HEK293 (cell line): ENCODE measurements at regions not wholly inside any gene's neighbourhood (a gene's known extent, or its start where the extent isn't known, plus 50 kb on each side); places are given as distances from the start of the nearest gene placed in this dataset.
"Not testable (repeated sequence)": the region's sequence is repeated elsewhere in the genome, so short reads cannot be mapped to it uniquely, and the experiment has no call there.

Experiments
- CTCF ChIA-PET: fragments of 350-600 bp; formaldehyde crosslinking; extraction: SDS; loops from one replicate; lab custom pipeline; 2021; ENCODE audit warnings: antibody characterized with exemption; lab: Yijun Ruan, JAX
- POLR2A ChIA-PET: fragments of 300-600 bp; formaldehyde crosslinking; extraction: SDS; loops from one replicate; lab custom pipeline; 2020; ENCODE audit warnings: antibody characterized with exemption, inconsistent platforms; lab: Yijun Ruan, JAX
- H3K27ac ChIP-seq: fragments of 200-500 bp; sonication (Bioruptor generic); 2 replicates; pipeline ENCODE4 v1.5.1; 2014; ENCODE audit warnings: low read depth, low read length, control low read depth, inconsistent platforms; ENCODE audit errors: extremely low read depth
- H3K36me3 ChIP-seq, 2 experiments: fragments of 200-500 bp in 1 of 2; sonication (Bioruptor generic) in 1 of 2; 1 replicate in 1 of 2; 2 replicates in 1 of 2; pipeline ENCODE4 v1.5.1; 2014 to 2017; ENCODE audit warnings: inconsistent platforms in 2 of 2, low read length in 2 of 2; ENCODE audit not compliant: control insufficient read depth in 2 of 2, insufficient read depth in 1 of 2
- H3K4me1 ChIP-seq: fragments of 200-500 bp; sonication (Bioruptor generic); 2 replicates; pipeline ENCODE4 v1.5.1; 2014; ENCODE audit warnings: mild to moderate bottlenecking, low read length, inconsistent platforms; ENCODE audit not compliant: control insufficient read depth, insufficient read depth
- H3K4me3 ChIP-seq: 2 replicates; pipeline ENCODE4 v1.5.1; 2011; ENCODE audit warnings: low read depth, mild to moderate bottlenecking, control low read depth, low read length, moderate library complexity
- H3K9me3 ChIP-seq: fragments of 200-500 bp; sonication (Bioruptor generic); 2 replicates; pipeline ENCODE4 v1.5.1; 2014; ENCODE audit warnings: low read depth, low read length, inconsistent platforms; ENCODE audit not compliant: control insufficient read depth, insufficient read depth
- GLIS1 ChIP-seq: fragments of 450-650 bp; formaldehyde crosslinking; IDR thresholded peaks from 2 replicates; pipeline ENCODE4 v1.5.1; 2016; ENCODE audit warnings: missing biosample characterization, missing genetic modification characterization
- KLF8 ChIP-seq: fragments of 450-650 bp; formaldehyde crosslinking; IDR thresholded peaks from 2 replicates; pipeline ENCODE4 v1.5.1; 2016; ENCODE audit warnings: missing biosample characterization, missing genetic modification characterization
- OSR2 ChIP-seq: fragments of 450-650 bp; formaldehyde crosslinking; IDR thresholded peaks from 2 replicates; pipeline ENCODE4 v1.5.1; 2016; ENCODE audit warnings: missing biosample characterization, missing genetic modification characterization
- PRDM10 ChIP-seq: fragments of 450-650 bp; formaldehyde crosslinking; IDR thresholded peaks from 2 replicates; pipeline ENCODE4 v1.5.1; 2016; ENCODE audit warnings: missing biosample characterization, missing genetic modification characterization
- PRDM4 ChIP-seq: fragments of 450-650 bp; formaldehyde crosslinking; IDR thresholded peaks from 2 replicates; pipeline ENCODE4 v1.5.1; 2017; ENCODE audit warnings: missing biosample characterization, missing genetic modification characterization
- REPIN1 ChIP-seq: fragments of 450-650 bp; formaldehyde crosslinking; IDR thresholded peaks from 2 replicates; pipeline ENCODE4 v1.5.1; 2017; ENCODE audit warnings: missing biosample characterization, missing genetic modification characterization, low read depth
- SCRT2 ChIP-seq: fragments of 450-650 bp; formaldehyde crosslinking; IDR thresholded peaks from 2 replicates; pipeline ENCODE4 v1.5.1; 2016; ENCODE audit warnings: missing biosample characterization, missing genetic modification characterization
- SP2 ChIP-seq: fragments of 450-650 bp; formaldehyde crosslinking; IDR thresholded peaks from 2 replicates; pipeline ENCODE4 v1.5.1; 2016; ENCODE audit warnings: missing biosample characterization, missing genetic modification characterization
- YY1 ChIP-seq: fragments of 450-650 bp; formaldehyde crosslinking; IDR thresholded peaks from 2 replicates; pipeline ENCODE4 v1.5.1; 2018; ENCODE audit warnings: missing biosample characterization, missing genetic modification characterization
- ZBTB21 ChIP-seq: fragments of 450-650 bp; formaldehyde crosslinking; IDR thresholded peaks from 2 replicates; pipeline ENCODE4 v1.5.1; 2017; ENCODE audit warnings: missing biosample characterization, missing genetic modification characterization
- ZFP69B ChIP-seq: fragments of 450-650 bp; formaldehyde crosslinking; IDR thresholded peaks from 2 replicates; pipeline ENCODE4 v1.5.1; 2016; ENCODE audit warnings: missing biosample characterization, missing genetic modification characterization
- ZNF169 ChIP-seq: fragments of 450-650 bp; formaldehyde crosslinking; IDR thresholded peaks from 2 replicates; pipeline ENCODE4 v1.5.1; 2016; ENCODE audit warnings: missing biosample characterization, missing genetic modification characterization
- ZNF221 ChIP-seq: fragments of 450-650 bp; formaldehyde crosslinking; IDR thresholded peaks from 2 replicates; pipeline ENCODE4 v1.5.1; 2017; ENCODE audit warnings: missing biosample characterization, missing genetic modification characterization, borderline replicate concordance
- ZNF311 ChIP-seq: fragments of 450-650 bp; formaldehyde crosslinking; IDR thresholded peaks from 2 replicates; pipeline ENCODE4 v1.5.1; 2017; ENCODE audit warnings: missing biosample characterization, missing genetic modification characterization, borderline replicate concordance
- ZNF350 ChIP-seq: fragments of 450-650 bp; formaldehyde crosslinking; IDR thresholded peaks from 2 replicates; pipeline ENCODE4 v1.5.0; 2017; ENCODE audit warnings: missing biosample characterization, mild to moderate bottlenecking, missing genetic modification characterization
- ZNF518A ChIP-seq: fragments of 450-650 bp; formaldehyde crosslinking; conservative IDR thresholded peaks from 2 replicates; pipeline ENCODE4 v1.5.1; 2016; ENCODE audit warnings: low read depth, missing biosample characterization, missing genetic modification characterization
- ZNF571 ChIP-seq: fragments of 450-650 bp; formaldehyde crosslinking; IDR thresholded peaks from 2 replicates; pipeline ENCODE4 v1.5.0; 2017; ENCODE audit warnings: missing biosample characterization, missing genetic modification characterization
- ZNF580 ChIP-seq: fragments of 450-650 bp; formaldehyde crosslinking; IDR thresholded peaks from 2 replicates; pipeline ENCODE4 v1.5.1; 2016; ENCODE audit warnings: missing biosample characterization, missing genetic modification characterization
- ZNF626 ChIP-seq: fragments of 450-650 bp; sonication (Bioruptor Pico); formaldehyde crosslinking; IDR thresholded peaks from 2 replicates; pipeline ENCODE4 v1.5.1; 2018; ENCODE audit warnings: missing biosample characterization, missing genetic modification characterization, inconsistent platforms
- ZNF701 ChIP-seq: fragments of 450-650 bp; formaldehyde crosslinking; IDR thresholded peaks from 2 replicates; pipeline ENCODE4 v1.5.1; 2016; ENCODE audit warnings: missing biosample characterization, missing genetic modification characterization
- ZNF843 ChIP-seq: fragments of 450-650 bp; formaldehyde crosslinking; IDR thresholded peaks from 2 replicates; pipeline ENCODE4 v1.5.1; 2016; ENCODE audit warnings: missing biosample characterization, missing genetic modification characterization
- ZXDB ChIP-seq: fragments of 450-650 bp; formaldehyde crosslinking; IDR thresholded peaks from 2 replicates; pipeline ENCODE4 v1.5.1; 2016; ENCODE audit warnings: missing biosample characterization, missing genetic modification characterization

GRCh38 chr10:33480417-33480816, 145.9 kb upstream of the NRP1 start:
- H3K4me1 ChIP-seq = peaks cover 33% of the 10 kb centered on the region
- H3K9me3 ChIP-seq, POLR2A ChIA-PET, H3K4me3 ChIP-seq, H3K27ac ChIP-seq, CTCF ChIA-PET, H3K36me3 ChIP-seq: not testable (repeated sequence)

- H3K36me3 ChIP-seq = no peaks in the 10 kb centered on the region
- peaks cover 21% of the 10 kb centered on the region for H3K4me1 ChIP-seq
- no peak overlapping the region for H3K4me3 ChIP-seq
- no peaks in the 10 kb centered on the region for H3K9me3 ChIP-seq
- peak overlapping the region; percentile 86 for H3K27ac ChIP-seq
- ChIA-PET CTCF (no interaction called here), POLR2A (no interaction called here)
- TF ChIP-seq ZNF311 (tag by site-specific recombination) (no peak), YY1 (tag by site-specific recombination) (no peak), ZFP69B (tag by site-specific recombination) (no peak), SP2 (no peak), PRDM4 (tag by site-specific recombination) (peak; percentile 33; the same call in 1 of the 2 replicates), ZNF701 (tag by site-specific recombination) (no peak), ZNF843 (tag by site-specific recombination) (peak; percentile 59; the same call in 1 of the 2 replicates), SCRT2 (tag by site-specific recombination) (peak; percentile 64; the same call in 1 of the 2 replicates), ZNF169 (tag by site-specific recombination) (no peak), ZXDB (tag by site-specific recombination) (peak; percentile 8; the same call in 1 of the 2 replicates), ZNF518A (tag by site-specific recombination) (no peak), ZNF350 (tag by site-specific recombination) (no peak), ZBTB21 (no peak), ZNF571 (tag by site-specific recombination) (no peak), PRDM10 (peak; percentile 69), ZNF580 (tag by site-specific recombination) (peak; percentile 11; the same call in 1 of the 2 replicates), REPIN1 (tag by site-specific recombination) (no peak), ZNF221 (tag by site-specific recombination) (no peak), GLIS1 (peak; percentile 55), KLF8 (tag by site-specific recombination) (no peak), OSR2 (tag by site-specific recombination) (peak; percentile 66), ZNF626 (no peak)
Observed at GRCh38 chr10:33478675-33479125, 144.2 kb upstream of the NRP1 start.
